ENCODE measurements at regions not wholly inside any gene's neighbourhood (a gene's known extent, or its start where the extent isn't known, plus 50 kb on each side); places are given as distances from the start of the nearest gene placed in this dataset.

DNA sequence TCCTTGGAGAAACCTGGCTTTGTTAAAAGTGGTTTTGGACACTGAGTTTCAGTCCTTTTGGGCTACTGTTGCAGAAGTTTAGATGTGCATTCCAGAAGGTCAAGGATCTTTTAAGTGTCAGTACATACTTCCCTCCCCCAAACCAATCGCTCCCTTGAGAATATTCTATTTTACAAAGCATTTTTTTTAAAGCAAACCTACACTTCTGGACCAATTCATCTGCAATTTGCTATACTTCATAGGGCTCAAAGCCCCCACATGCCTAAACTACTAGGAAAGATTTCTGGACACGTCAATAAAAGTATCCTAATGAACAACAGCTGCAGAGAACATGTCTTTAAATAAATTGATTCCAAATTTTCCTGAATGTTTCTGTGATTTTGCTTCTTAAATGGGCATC lies 157.6 kb downstream of the RDH14 start:
- TF ChIP-seq, protein P1, sequence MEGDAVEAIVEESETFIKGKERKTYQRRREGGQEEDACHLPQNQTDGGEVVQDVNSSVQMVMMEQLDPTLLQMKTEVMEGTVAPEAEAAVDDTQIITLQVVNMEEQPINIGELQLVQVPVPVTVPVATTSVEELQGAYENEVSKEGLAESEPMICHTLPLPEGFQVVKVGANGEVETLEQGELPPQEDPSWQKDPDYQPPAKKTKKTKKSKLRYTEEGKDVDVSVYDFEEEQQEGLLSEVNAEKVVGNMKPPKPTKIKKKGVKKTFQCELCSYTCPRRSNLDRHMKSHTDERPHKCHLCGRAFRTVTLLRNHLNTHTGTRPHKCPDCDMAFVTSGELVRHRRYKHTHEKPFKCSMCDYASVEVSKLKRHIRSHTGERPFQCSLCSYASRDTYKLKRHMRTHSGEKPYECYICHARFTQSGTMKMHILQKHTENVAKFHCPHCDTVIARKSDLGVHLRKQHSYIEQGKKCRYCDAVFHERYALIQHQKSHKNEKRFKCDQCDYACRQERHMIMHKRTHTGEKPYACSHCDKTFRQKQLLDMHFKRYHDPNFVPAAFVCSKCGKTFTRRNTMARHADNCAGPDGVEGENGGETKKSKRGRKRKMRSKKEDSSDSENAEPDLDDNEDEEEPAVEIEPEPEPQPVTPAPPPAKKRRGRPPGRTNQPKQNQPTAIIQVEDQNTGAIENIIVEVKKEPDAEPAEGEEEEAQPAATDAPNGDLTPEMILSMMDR (IDR thresholded peaks at IDR 0.05): no peak
- TF ChIP-seq POLR2A (IDR thresholded peaks at IDR 0.05): no peak

All from testis (tissue), 2 donors.